Neural progenitor cell (in vitro differentiated cells): ENCODE measurements at regions not wholly inside any gene's neighbourhood (a gene's known extent, or its start where the extent isn't known, plus 50 kb on each side); places are given as distances from the start of the nearest gene placed in this dataset.

Source experiments
- DNase-seq: peaks from one replicate; pipeline ENCODE4 v3.0.0-alpha.2; 2016; ENCODE audit warnings: low spot score
- H2AFZ ChIP-seq: fragments of 200-600 bp; sonication (generic); replicated peaks from 2 replicates; pipeline ENCODE4 v1.6.1; 2016; ENCODE audit warnings: antibody characterized with exemption
- H3F3A ChIP-seq: fragments of 200-600 bp; sonication (generic); 2 replicates; pipeline ENCODE4 v1.6.1; 2016; ENCODE audit warnings: antibody characterized with exemption, low read depth
- H3K27ac ChIP-seq: fragments of 200-600 bp; sonication (generic); 2 replicates; pipeline ENCODE4 v1.5.1; 2016; ENCODE audit warnings: mild to moderate bottlenecking
- H3K27me3 ChIP-seq: fragments of 200-600 bp; sonication (generic); 2 replicates; pipeline ENCODE4 v1.6.1; 2016; ENCODE audit warnings: mild to moderate bottlenecking, moderate library complexity
- H3K36me3 ChIP-seq: fragments of 200-600 bp; sonication (generic); 2 replicates; pipeline ENCODE4 v1.5.1; 2016
- H3K4me1 ChIP-seq: fragments of 200-600 bp; sonication (generic); 2 replicates; pipeline ENCODE4 v1.6.1; 2016; ENCODE audit warnings: mixed run types
- H3K4me2 ChIP-seq: fragments of 200-600 bp; sonication (generic); 2 replicates; pipeline ENCODE4 v1.6.1; 2016
- H3K4me3 ChIP-seq: fragments of 200-600 bp; sonication (generic); 2 replicates; pipeline ENCODE4 v1.5.1; 2016
- H3K79me2 ChIP-seq: fragments of 200-600 bp; sonication (generic); 2 replicates; pipeline ENCODE4 v1.6.1; 2016; ENCODE audit warnings: low read depth
- H3K9ac ChIP-seq: fragments of 200-600 bp; sonication (generic); 2 replicates; pipeline ENCODE4 v1.6.1; 2016
- H3K9me3 ChIP-seq: fragments of 200-600 bp; sonication (generic); 2 replicates; pipeline ENCODE4 v1.5.1; 2016; ENCODE audit warnings: low read depth
- H4K20me1 ChIP-seq: fragments of 200-600 bp; sonication (generic); 2 replicates; pipeline ENCODE4 v1.6.1; 2016; ENCODE audit warnings: low read depth
- H3K27ac Mint-ChIP-seq: 3 replicates; pipeline ENCODE4 v1.8.0; 2021; ENCODE audit warnings: mixed read lengths
- H3K27me3 Mint-ChIP-seq: 2 replicates; pipeline ENCODE4 v1.8.0; 2022; ENCODE audit warnings: low read depth, mild to moderate bottlenecking, inconsistent platforms, moderate library complexity, mixed read lengths; ENCODE audit not compliant: insufficient read depth
- H3K36me3 Mint-ChIP-seq: 3 replicates; pipeline ENCODE4 v1.8.0; 2021; ENCODE audit warnings: mixed read lengths
- H3K4me1 Mint-ChIP-seq: 3 replicates; pipeline ENCODE4 v1.8.0; 2021; ENCODE audit warnings: mixed read lengths
- H3K4me3 Mint-ChIP-seq: 3 replicates; pipeline ENCODE4 v1.8.0; 2021; ENCODE audit warnings: mild to moderate bottlenecking, moderate library complexity, mixed read lengths
- H3K9me3 Mint-ChIP-seq: 3 replicates; pipeline ENCODE4 v1.8.0; 2020; ENCODE audit warnings: mixed read lengths
- CTCF ChIP-seq: fragments of 200-600 bp; sonication (generic); IDR thresholded peaks from 2 replicates; pipeline ENCODE4 v1.5.1; 2017; ENCODE audit warnings: antibody characterized with exemption, mild to moderate bottlenecking
- EZH2 ChIP-seq: fragments of 200-600 bp; sonication (generic); IDR thresholded peaks from 2 replicates; pipeline ENCODE4 v1.6.1; 2017; ENCODE audit warnings: antibody characterized with exemption, mild to moderate bottlenecking, moderate library complexity
- EZH2phosphoT487 ChIP-seq: fragments of 200-600 bp; sonication (generic); IDR thresholded peaks from 2 replicates; pipeline ENCODE4 v1.6.1; 2017; ENCODE audit warnings: antibody characterized with exemption

GRCh38 chr5:155952486-155953089 lies 374.4 kb upstream of the SGCD start:
- no peak overlapping the region for H3K4me3 ChIP-seq
- Mint-ChIP-seq H3K4me1 (peaks cover 3% of the 10 kb centered on the region), H3K4me3 (no peak overlapping the region), H3K9me3 (no peaks in the 10 kb centered on the region), H3K27me3 (no peaks in the 10 kb centered on the region), H3K27ac (no peak overlapping the region), H3K36me3 (no peaks in the 10 kb centered on the region)
- H3K9me3 ChIP-seq = no peaks in the 10 kb centered on the region
- no peaks in the 10 kb centered on the region for H3K79me2 ChIP-seq
- peaks cover 30% of the 10 kb centered on the region for H3K4me1 ChIP-seq
- H3K27ac ChIP-seq = peak overlapping the region; percentile 35
- H3K9ac ChIP-seq = no peak overlapping the region
- no peak overlapping the region for H2AFZ ChIP-seq
- TF ChIP-seq CTCF (no peak), EZH2phosphoT487 (no peak), EZH2 (no peak)
- peaks cover 11% of the 10 kb centered on the region for H3F3A ChIP-seq
- no peaks in the 10 kb centered on the region for H4K20me1 ChIP-seq
- H3K36me3 ChIP-seq = no peaks in the 10 kb centered on the region
- no peak for DNase-seq
- peak overlapping the region; percentile 34 for H3K4me2 ChIP-seq
- H3K27me3 ChIP-seq = no peaks in the 10 kb centered on the region

- Histone ChIP-seq H4K20me1 (no peaks in the 10 kb centered on the region), H2AFZ (peak overlapping the region; percentile 9), H3F3A (peaks cover 11% of the 10 kb centered on the region), H3K4me1 (peaks cover 30% of the 10 kb centered on the region), H3K79me2 (no peaks in the 10 kb centered on the region), H3K9me3 (no peaks in the 10 kb centered on the region), H3K36me3 (no peaks in the 10 kb centered on the region), H3K4me2 (peak overlapping the region; percentile 34), H3K27ac (peak overlapping the region; percentile 35), H3K4me3 (no peak overlapping the region), H3K27me3 (no peaks in the 10 kb centered on the region), H3K9ac (no peak overlapping the region)
- DNase-seq = peak; percentile 33
- Mint-ChIP-seq H3K4me3 (no peak overlapping the region), H3K36me3 (no peaks in the 10 kb centered on the region), H3K27ac (no peak overlapping the region), H3K9me3 (no peaks in the 10 kb centered on the region), H3K27me3 (no peaks in the 10 kb centered on the region), H3K4me1 (peaks cover 3% of the 10 kb centered on the region)
- TF ChIP-seq EZH2phosphoT487 (no peak), EZH2 (no peak), CTCF (no peak)
Observed at GRCh38 chr5:155953335-155953734, 373.6 kb upstream of the SGCD start.

GRCh38 chr5:155954701-155955445 lies 372.1 kb upstream of the SGCD start:
- no peaks in the 10 kb centered on the region for H3K9me3 Mint-ChIP-seq
- peaks cover 30% of the 10 kb centered on the region for H3K4me1 ChIP-seq
- peaks cover 3% of the 10 kb centered on the region for H3K4me1 Mint-ChIP-seq
- no peak overlapping the region for H3K27ac ChIP-seq
- no peak overlapping the region for H2AFZ ChIP-seq
- TF ChIP-seq EZH2 = no peak
- TF ChIP-seq CTCF = no peak
- no peak for TF ChIP-seq EZH2phosphoT487
- no peaks in the 10 kb centered on the region for H3K9me3 ChIP-seq
- H3K79me2 ChIP-seq = no peaks in the 10 kb centered on the region
- no peak overlapping the region for H3K4me3 Mint-ChIP-seq
- peaks cover 2% of the 10 kb centered on the region for H3K27me3 Mint-ChIP-seq
- no peaks in the 10 kb centered on the region for H3K36me3 Mint-ChIP-seq
- no peaks in the 10 kb centered on the region for H3K36me3 ChIP-seq
- no peak overlapping the region for H3K9ac ChIP-seq
- H3K27me3 ChIP-seq = no peaks in the 10 kb centered on the region
- no peaks in the 10 kb centered on the region for H4K20me1 ChIP-seq
- no peak overlapping the region for H3K4me3 ChIP-seq
- no peak overlapping the region for H3K27ac Mint-ChIP-seq
- H3K4me2 ChIP-seq = peak overlapping the region; percentile 5
- peak; percentile 36 for DNase-seq
- peaks cover 11% of the 10 kb centered on the region for H3F3A ChIP-seq
